HUES64 (cell line): ENCODE measurements at regions not wholly inside any gene's neighbourhood (a gene's known extent, or its start where the extent isn't known, plus 50 kb on each side); places are given as distances from the start of the nearest gene placed in this dataset.
"Not testable (repeated sequence)": the region's sequence is repeated elsewhere in the genome, so short reads cannot be mapped to it uniquely, and the experiment has no call there.

ENCODE experiments used
- H3K27ac ChIP-seq: 2 replicates; pipeline ENCODE4 v1.7.0; 2013; ENCODE audit warnings: low read depth, low read length, inconsistent platforms
- H3K27me3 ChIP-seq: 2 replicates; pipeline ENCODE4 v1.6.1; 2013; ENCODE audit warnings: mild to moderate bottlenecking, low read length; ENCODE audit not compliant: insufficient read depth
- H3K36me3 ChIP-seq: 2 replicates; pipeline ENCODE4 v1.6.1; 2013; ENCODE audit warnings: mild to moderate bottlenecking, low read length; ENCODE audit not compliant: insufficient read depth
- H3K4me1 ChIP-seq: 2 replicates; pipeline ENCODE4 v1.6.1; 2013; ENCODE audit warnings: mild to moderate bottlenecking, low read length, moderate library complexity; ENCODE audit not compliant: insufficient read depth
- H3K4me3 ChIP-seq: 2 replicates; pipeline ENCODE4 v1.5.1; 2013; ENCODE audit warnings: mild to moderate bottlenecking, low read length, moderate library complexity
- H3K9ac ChIP-seq: 2 replicates; pipeline ENCODE4 v1.6.1; 2013; ENCODE audit warnings: mild to moderate bottlenecking, low read depth, low read length
- H3K9me3 ChIP-seq: 2 replicates; pipeline ENCODE4 v1.6.1; 2013; ENCODE audit warnings: low read depth, low read length; ENCODE audit not compliant: insufficient read depth
- WGBS: fragments of 150-250, 120-280 bp; methylation state at CpG from one replicate; pipeline ENCODE4 v1.1.7; 2013; ENCODE audit warnings: missing lambda C conversion rate; 5-methylcytosine and 5-hydroxymethylcytosine counted together

- 89% methylated on average over 5 of the region's 5 CpGs for WGBS
- Histone ChIP-seq H3K9ac (no peak overlapping the region), H3K4me1 (peaks cover 37% of the 10 kb centered on the region), H3K27ac (no peak overlapping the region; the same call in 1 of the 2 replicates), H3K4me3 (no peak overlapping the region), H3K27me3 (no peaks in the 10 kb centered on the region), H3K36me3 (no peaks in the 10 kb centered on the region), H3K9me3 (no peaks in the 10 kb centered on the region)
Observed at GRCh38 chr5:57889558-57889957, 406.9 kb upstream of the ACTBL2 start.

- H3K9ac ChIP-seq, result no peak overlapping the region
- 57% methylated on average over 6 of the region's 6 CpGs for WGBS
- no peak overlapping the region for H3K27ac ChIP-seq
- H3K4me1 ChIP-seq, result peaks cover 37% of the 10 kb centered on the region
- H3K4me3 ChIP-seq, result no peak overlapping the region
- no peaks in the 10 kb centered on the region for H3K9me3 ChIP-seq
- H3K27me3 ChIP-seq, result no peaks in the 10 kb centered on the region
- H3K36me3 ChIP-seq, result no peaks in the 10 kb centered on the region
Observed at GRCh38 chr5:57887851-57888621, 405.4 kb upstream of the ACTBL2 start.

DNA sequence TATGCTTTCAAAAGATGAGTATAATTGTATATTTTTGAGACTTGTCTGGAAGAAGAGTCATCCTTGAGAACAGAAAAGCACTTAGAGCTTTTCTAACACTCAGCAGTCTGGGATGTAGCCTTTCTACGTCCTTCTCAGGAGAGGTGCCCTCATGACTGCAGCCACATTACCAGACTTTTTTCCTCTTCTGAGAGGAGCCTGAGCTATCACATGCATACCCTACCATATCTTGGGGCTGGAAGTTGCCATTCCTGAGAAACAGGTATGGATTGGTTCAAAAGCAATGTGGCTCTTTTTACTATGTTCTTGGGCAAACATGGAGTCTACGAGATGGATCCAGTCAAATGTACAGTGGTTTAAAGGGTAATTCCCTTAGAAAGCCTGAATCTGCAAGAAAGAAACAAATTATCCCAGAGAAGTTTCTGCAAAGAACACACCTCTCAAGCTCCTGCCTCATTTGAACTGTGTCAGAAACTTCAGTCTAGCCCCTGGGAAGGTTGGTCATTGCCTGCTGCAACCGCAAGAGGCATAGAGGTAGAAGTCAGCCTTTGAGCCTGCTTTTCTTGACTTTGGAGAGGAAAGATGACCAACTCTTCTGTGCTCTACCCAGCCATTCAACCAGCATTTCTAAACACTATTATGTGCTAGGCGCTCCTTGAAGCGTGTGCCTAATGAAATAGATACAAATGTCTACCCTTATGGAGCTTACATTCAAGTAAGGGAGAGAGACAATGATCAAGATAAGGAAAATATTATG lies 401.9 kb upstream of the ACTBL2 start:
- no peaks in the 10 kb centered on the region for H3K36me3 ChIP-seq
- no peak overlapping the region for H3K27ac ChIP-seq
- H3K4me3 ChIP-seq, result no peak overlapping the region
- WGBS, result 94% methylated on average over 5 of the region's 5 CpGs
- H3K9me3 ChIP-seq, result no peaks in the 10 kb centered on the region
- no peaks in the 10 kb centered on the region for H3K27me3 ChIP-seq
- no peak overlapping the region for H3K9ac ChIP-seq
- H3K4me1 ChIP-seq, result peaks cover 16% of the 10 kb centered on the region

DNA sequence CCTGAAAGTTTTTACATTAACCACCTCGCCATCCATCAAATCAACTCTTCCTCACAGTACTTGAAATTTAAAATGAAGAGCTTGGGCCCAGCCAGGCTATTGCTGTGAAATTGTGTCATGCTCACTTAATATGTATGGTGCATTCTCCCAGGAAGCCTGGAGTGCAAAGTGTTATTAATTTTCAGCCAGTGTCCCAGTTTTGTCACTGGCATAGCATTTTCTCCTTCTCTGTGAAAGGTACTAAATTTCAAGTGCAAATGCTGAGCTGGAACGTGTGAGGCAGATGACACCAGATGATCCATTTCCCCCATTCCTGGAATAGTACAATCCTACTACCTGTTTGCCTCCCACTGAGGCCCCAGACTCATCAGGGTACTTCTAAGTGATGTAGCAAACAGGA lies 397.6 kb upstream of the ACTBL2 start:
- 34% methylated on average over 2 of the region's 2 CpGs for WGBS
- H3K9ac ChIP-seq, result no peak overlapping the region
- no peak overlapping the region for H3K4me3 ChIP-seq
- H3K9me3 ChIP-seq, result no peaks in the 10 kb centered on the region
- H3K36me3 ChIP-seq, result no peaks in the 10 kb centered on the region
- H3K4me1 ChIP-seq, result no peaks in the 10 kb centered on the region
- no peaks in the 10 kb centered on the region for H3K27me3 ChIP-seq
- H3K27ac ChIP-seq, result no peak overlapping the region

DNA sequence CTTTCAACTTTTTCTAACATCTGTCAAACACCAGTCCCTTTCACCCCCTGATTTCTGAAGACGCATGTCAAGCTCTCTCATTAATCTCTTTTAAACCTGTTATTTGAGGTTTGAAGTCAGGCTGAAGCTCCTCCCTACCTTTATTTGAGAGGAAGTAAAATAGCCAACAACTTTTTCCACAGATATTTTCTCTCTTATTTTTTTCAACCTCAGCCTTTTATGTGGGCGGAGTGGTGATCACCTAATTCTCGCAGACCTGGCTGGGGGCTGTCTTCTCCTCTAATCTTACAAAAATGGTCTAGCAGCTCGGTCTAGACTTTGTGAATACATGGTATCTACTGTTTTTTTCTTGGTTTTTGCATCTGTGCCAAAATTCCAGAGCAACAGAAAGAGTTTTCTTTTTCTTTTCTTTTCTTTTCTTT lies 395.7 kb upstream of the ACTBL2 start:
- H3K36me3 ChIP-seq, result no peaks in the 10 kb centered on the region
- H3K9ac ChIP-seq, result no peak overlapping the region
- WGBS, result 94% methylated on average over 4 of the region's 4 CpGs
- H3K4me3 ChIP-seq, result no peak overlapping the region
- 0 out of 2 replicates have a peak, but pooled peaks cover 8% of the 10 kb centered on the region for H3K4me1 ChIP-seq
- H3K9me3 ChIP-seq, result no peaks in the 10 kb centered on the region
- no peak overlapping the region for H3K27ac ChIP-seq
- H3K27me3 ChIP-seq, result no peaks in the 10 kb centered on the region

- Histone ChIP-seq H3K36me3 (no peaks in the 10 kb centered on the region), H3K4me1 (0 out of 2 replicates have a peak, but pooled peaks cover 8% of the 10 kb centered on the region), H3K27ac (no peak overlapping the region), H3K4me3 (no peak overlapping the region), H3K27me3 (no peaks in the 10 kb centered on the region), H3K9me3 (no peaks in the 10 kb centered on the region), H3K9ac (no peak overlapping the region)
- 91% methylated on average over 1 of the region's 1 CpG for WGBS
Observed at GRCh38 chr5:57871496-57871895, 388.9 kb upstream of the ACTBL2 start.

DNA sequence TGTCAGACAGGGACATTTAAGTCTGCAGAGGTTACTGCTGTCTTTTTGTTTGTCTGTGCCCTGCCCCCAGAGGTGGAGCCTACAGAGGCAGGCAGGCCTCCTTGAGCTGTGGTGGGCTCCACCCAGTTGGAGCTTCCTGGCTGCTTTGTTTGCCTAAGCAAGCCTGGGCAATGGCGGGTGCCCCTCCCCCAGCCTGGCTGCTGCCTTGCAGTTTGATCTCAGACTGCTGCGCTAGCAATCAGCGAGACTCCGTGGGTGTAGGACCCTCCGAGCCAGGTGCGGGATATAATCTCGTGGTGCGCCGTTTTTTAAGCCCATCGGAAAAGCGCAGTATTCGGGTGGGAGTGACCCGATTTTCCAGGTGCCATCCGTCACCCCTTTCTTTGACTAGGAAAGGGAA lies 387.7 kb upstream of the ACTBL2 start:
- H3K27me3 ChIP-seq, H3K4me1 ChIP-seq, H3K27ac ChIP-seq, H3K9ac ChIP-seq, H3K9me3 ChIP-seq, H3K4me3 ChIP-seq, H3K36me3 ChIP-seq: not testable (repeated sequence)
- 87% methylated on average over 8 of the region's 14 CpGs for WGBS

GRCh38 chr5:57863661-57864060 lies 381.1 kb upstream of the ACTBL2 start:
- H3K36me3 ChIP-seq, result no peaks in the 10 kb centered on the region
- no peaks in the 10 kb centered on the region for H3K9me3 ChIP-seq
- 87% methylated on average over 1 of the region's 2 CpGs for WGBS
- no peak overlapping the region for H3K9ac ChIP-seq
- no peak overlapping the region for H3K4me3 ChIP-seq
- no peaks in the 10 kb centered on the region for H3K4me1 ChIP-seq
- H3K27me3 ChIP-seq, result no peaks in the 10 kb centered on the region
- no peak overlapping the region for H3K27ac ChIP-seq

GRCh38 chr5:57862942-57863341 lies 380.3 kb upstream of the ACTBL2 start:
- WGBS, result 96% methylated on average over 3 of the region's 4 CpGs
- H3K4me1 ChIP-seq, result no peaks in the 10 kb centered on the region
- no peak overlapping the region for H3K9ac ChIP-seq
- H3K4me3 ChIP-seq, result no peak overlapping the region
- no peaks in the 10 kb centered on the region for H3K9me3 ChIP-seq
- H3K36me3 ChIP-seq, result no peaks in the 10 kb centered on the region
- H3K27ac ChIP-seq, result no peak overlapping the region
- H3K27me3 ChIP-seq, result no peaks in the 10 kb centered on the region

DNA sequence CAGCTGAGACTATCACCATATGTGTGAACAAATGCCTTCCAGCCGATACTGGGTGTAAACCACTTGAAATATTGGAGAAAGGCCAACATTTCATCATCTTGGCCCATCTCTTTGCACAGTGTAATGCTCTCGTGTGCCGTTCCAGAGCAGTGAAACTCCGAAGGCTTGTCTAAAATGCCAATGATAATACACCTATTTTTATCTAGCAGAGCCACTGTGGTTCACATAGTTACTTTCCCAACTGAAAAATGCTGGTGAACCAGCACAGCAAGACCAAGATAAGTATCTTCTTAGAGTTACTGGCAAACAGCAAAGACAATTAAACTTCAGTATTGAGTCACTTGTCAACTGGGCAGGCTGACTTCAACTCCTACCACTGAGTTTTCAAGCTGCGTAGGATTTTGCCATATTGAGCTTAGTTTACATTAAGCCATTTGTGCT lies 379.9 kb upstream of the ACTBL2 start:
- WGBS, result 91% methylated on average over 5 of the region's 5 CpGs
- no peak overlapping the region for H3K9ac ChIP-seq
- no peak overlapping the region for H3K4me3 ChIP-seq
- no peaks in the 10 kb centered on the region for H3K36me3 ChIP-seq
- H3K9me3 ChIP-seq, result no peaks in the 10 kb centered on the region
- H3K27ac ChIP-seq, result no peak overlapping the region
- no peaks in the 10 kb centered on the region for H3K27me3 ChIP-seq
- H3K4me1 ChIP-seq, result no peaks in the 10 kb centered on the region

- Histone ChIP-seq H3K36me3 (no peaks in the 10 kb centered on the region), H3K9me3 (no peaks in the 10 kb centered on the region), H3K27me3 (no peaks in the 10 kb centered on the region), H3K4me1 (no peaks in the 10 kb centered on the region), H3K4me3 (no peak overlapping the region), H3K27ac (no peak overlapping the region), H3K9ac (no peak overlapping the region)
- 97% methylated on average over 3 of the region's 3 CpGs for WGBS
Observed at GRCh38 chr5:57859626-57860025, 377.0 kb upstream of the ACTBL2 start.
